SK-N-SH (cell line): ENCODE measurements at regions not wholly inside any gene's neighbourhood (a gene's known extent, or its start where the extent isn't known, plus 50 kb on each side); places are given as distances from the start of the nearest gene placed in this dataset.

ENCODE experiments used
- CTCF ChIA-PET: fragments of 300-600, 350-600 bp; formaldehyde crosslinking; extraction: SDS; loops from one replicate; lab custom pipeline; 2021; lab: Yijun Ruan, JAX
- POLR2A ChIA-PET: fragments of 350-600 bp; sonication (Branson Sonifier 250); formaldehyde crosslinking; extraction: SDS; loops from one replicate; lab custom pipeline; 2020; ENCODE audit warnings: antibody characterized with exemption, inconsistent platforms; lab: Yijun Ruan, JAX
- DNase-seq: peaks from one replicate; pipeline ENCODE4 v3.0.0; 2012
- H2AFZ ChIP-seq: fragments of 200-600 bp; sonication (generic); 2 replicates; pipeline ENCODE4 v1.8.1; 2016; ENCODE audit warnings: antibody characterized with exemption, mild to moderate bottlenecking, low read depth
- H3F3A ChIP-seq: fragments of 200-600 bp; sonication (generic); replicated peaks from 2 replicates; pipeline ENCODE3; 2016; ENCODE audit warnings: antibody characterized with exemption, mild to moderate bottlenecking; ENCODE audit not compliant: insufficient read depth
- H3K27ac ChIP-seq, 2 experiments: fragments of 200-500 bp in 1 of 2; fragments of 200-600 bp in 1 of 2; sonication (Bioruptor generic) in 1 of 2; sonication (generic), shearing (Covaris generic) in 1 of 2; 2 replicates each; pipeline versions ENCODE4 v1.5.1 to v1.6.1; 2014 to 2016; ENCODE audit warnings: low read depth in 2 of 2, inconsistent platforms in 1 of 2, low read length in 1 of 2, mild to moderate bottlenecking in 1 of 2, mixed read lengths in 1 of 2
- H3K27me3 ChIP-seq: fragments of 200-600 bp; sonication (generic), shearing (Covaris generic); 2 replicates; pipeline ENCODE4 v1.6.1; 2016; ENCODE audit warnings: mixed run types; ENCODE audit not compliant: insufficient read depth
- H3K36me3 ChIP-seq, 2 experiments: fragments of 200-500 bp in 1 of 2; fragments of 200-600 bp in 1 of 2; sonication (Bioruptor generic) in 1 of 2; sonication (generic) in 1 of 2; replicated peaks in 1 of 2; 2 replicates each; pipeline versions ENCODE3 to v1.5.1; 2014 to 2016; ENCODE audit warnings: low read length in 1 of 2, mild to moderate bottlenecking in 1 of 2; ENCODE audit not compliant: insufficient read depth in 2 of 2, control insufficient read depth in 1 of 2
- H3K4me1 ChIP-seq, 2 experiments: fragments of 200-500 bp in 1 of 2; fragments of 200-600 bp in 1 of 2; sonication (Bioruptor generic) in 1 of 2; sonication (generic), shearing (Covaris generic) in 1 of 2; 2 replicates each; pipeline versions ENCODE4 v1.5.1 to v1.6.1; 2014 to 2016; ENCODE audit warnings: low read depth in 1 of 2, low read length in 1 of 2, mixed run types in 1 of 2; ENCODE audit not compliant: insufficient read depth in 2 of 2, control insufficient read depth in 1 of 2
- H3K4me2 ChIP-seq: fragments of 200-600 bp; sonication (generic), shearing (Covaris generic); 2 replicates; pipeline ENCODE4 v1.6.1; 2017; ENCODE audit warnings: mixed run types
- H3K4me3 ChIP-seq, 2 experiments: fragments of 200-500 bp in 1 of 2; fragments of 200-600 bp in 1 of 2; sonication (Bioruptor generic) in 1 of 2; sonication (generic), shearing (Covaris generic) in 1 of 2; 2 replicates each; pipeline versions ENCODE4 v1.5.1 to v1.8.1; 2014 to 2016; ENCODE audit warnings: low read depth in 2 of 2, inconsistent platforms in 1 of 2, low read length in 1 of 2, mild to moderate bottlenecking in 1 of 2, mixed read lengths in 1 of 2, moderate library complexity in 1 of 2
- H3K79me2 ChIP-seq: fragments of 200-600 bp; sonication (generic); 2 replicates; pipeline ENCODE4 v1.8.1; 2017; ENCODE audit warnings: mild to moderate bottlenecking; ENCODE audit not compliant: insufficient read depth
- H3K9ac ChIP-seq: fragments of 200-600 bp; sonication (generic); 2 replicates; pipeline ENCODE4 v1.6.1; 2017; ENCODE audit warnings: mixed run types
- H3K9me2 ChIP-seq: fragments of 200-600 bp; sonication (generic); 2 replicates; pipeline ENCODE4 v1.6.1; 2017; ENCODE audit warnings: mixed run types
- H3K9me3 ChIP-seq: fragments of 200-600 bp; sonication (generic); 2 replicates; pipeline ENCODE4 v1.6.1; 2017; ENCODE audit warnings: mixed run types, mild to moderate bottlenecking, moderate library complexity
- H4K20me1 ChIP-seq: fragments of 200-600 bp; sonication (generic); 2 replicates; pipeline ENCODE4 v1.6.1; 2017; ENCODE audit warnings: mild to moderate bottlenecking, mixed run types; ENCODE audit not compliant: insufficient read depth
- EP300 ChIP-seq, 2 experiments: IDR thresholded peaks; 2 replicates each; pipeline versions ENCODE4 v1.4.0 to v1.6.1; 2012; ENCODE audit warnings: borderline replicate concordance in 1 of 2, low read depth in 1 of 2, low read length in 1 of 2
- FOSL2 ChIP-seq: IDR thresholded peaks from 2 replicates; pipeline ENCODE4 v1.4.0; 2012; ENCODE audit warnings: low read depth, mild to moderate bottlenecking, moderate library complexity, borderline replicate concordance
- FOXJ3 ChIP-seq: sonication (generic); formaldehyde crosslinking; IDR thresholded peaks from 2 replicates; pipeline ENCODE4 v1.5.1; 2020; ENCODE audit warnings: mild to moderate bottlenecking, missing genetic modification reagents
- GATA2 ChIP-seq: sonication (generic); formaldehyde crosslinking; IDR thresholded peaks from 2 replicates; pipeline ENCODE4 v1.5.0; 2020; ENCODE audit warnings: mild to moderate bottlenecking, missing genetic modification reagents
- JUND ChIP-seq: IDR thresholded peaks from 2 replicates; pipeline ENCODE4 v1.4.0; 2012
- MEF2A ChIP-seq: IDR thresholded peaks from 2 replicates; pipeline ENCODE4 v1.4.0; 2012; ENCODE audit warnings: low read depth, borderline replicate concordance
- MXI1 ChIP-seq: IDR thresholded peaks from 2 replicates; pipeline ENCODE4 v1.6.1; 2012; ENCODE audit warnings: mild to moderate bottlenecking, low read depth, low read length, improper control_type of control experiment
- NRF1 ChIP-seq: IDR thresholded peaks from 2 replicates; pipeline ENCODE4 v1.6.1; 2012; ENCODE audit warnings: low read depth, mild to moderate bottlenecking, low read length
- POLR2AphosphoS5 ChIP-seq: IDR thresholded peaks from 2 replicates; pipeline ENCODE4 v1.6.1; 2012; ENCODE audit warnings: low read depth, low read length
- RCOR1 ChIP-seq: fragments of 150-350 bp; IDR thresholded peaks from 2 replicates; pipeline ENCODE4 v1.6.1; 2017; ENCODE audit warnings: antibody characterized with exemption, low read length
- RFX5 ChIP-seq: IDR thresholded peaks from 2 replicates; pipeline ENCODE4 v1.6.1; 2012; ENCODE audit warnings: mild to moderate bottlenecking, improper control_type of control experiment, low read length
- RXRA ChIP-seq: IDR thresholded peaks from 2 replicates; pipeline ENCODE4 v1.4.0; 2012; ENCODE audit warnings: low read depth, mild to moderate bottlenecking, borderline replicate concordance
- TEAD4 ChIP-seq: IDR thresholded peaks from 2 replicates; pipeline ENCODE4 v1.4.0; 2012; ENCODE audit warnings: mild to moderate bottlenecking, borderline replicate concordance; ENCODE audit not compliant: insufficient read depth
- YY1 ChIP-seq: IDR thresholded peaks from 2 replicates; pipeline ENCODE4 v1.4.0; 2012; ENCODE audit warnings: low read depth, mild to moderate bottlenecking
- WGBS: methylation state at CpG from one replicate; pipeline ENCODE4 v1.1.6; 2017; ENCODE audit warnings: low lambda C conversion rate; 5-methylcytosine and 5-hydroxymethylcytosine counted together
- TF ChIP-seq, protein P1 (sequence below): fragments of 150-350 bp; IDR thresholded peaks from 2 replicates; pipeline ENCODE4 v1.6.1; 2016; ENCODE audit warnings: mild to moderate bottlenecking, low read depth, low read length
- TF ChIP-seq, protein P2 (sequence below): fragments of 150-350 bp; IDR thresholded peaks from 2 replicates; pipeline ENCODE4 v1.6.1; 2017; ENCODE audit warnings: antibody characterized with exemption, low read length, low read depth, borderline replicate concordance
- TF ChIP-seq, protein P3 (sequence below): IDR thresholded peaks from 2 replicates; pipeline ENCODE4 v1.4.0; 2012; ENCODE audit warnings: low read depth, borderline replicate concordance
- TF ChIP-seq, protein P4 (sequence below): fragments of 200-600 bp; sonication (generic); IDR thresholded peaks from 2 replicates; pipeline ENCODE4 v1.6.1; 2017; ENCODE audit warnings: antibody characterized with exemption, mild to moderate bottlenecking, moderate library complexity
- TF ChIP-seq, protein P5 (sequence below): IDR thresholded peaks from 2 replicates; pipeline ENCODE4; 2012

DNA sequence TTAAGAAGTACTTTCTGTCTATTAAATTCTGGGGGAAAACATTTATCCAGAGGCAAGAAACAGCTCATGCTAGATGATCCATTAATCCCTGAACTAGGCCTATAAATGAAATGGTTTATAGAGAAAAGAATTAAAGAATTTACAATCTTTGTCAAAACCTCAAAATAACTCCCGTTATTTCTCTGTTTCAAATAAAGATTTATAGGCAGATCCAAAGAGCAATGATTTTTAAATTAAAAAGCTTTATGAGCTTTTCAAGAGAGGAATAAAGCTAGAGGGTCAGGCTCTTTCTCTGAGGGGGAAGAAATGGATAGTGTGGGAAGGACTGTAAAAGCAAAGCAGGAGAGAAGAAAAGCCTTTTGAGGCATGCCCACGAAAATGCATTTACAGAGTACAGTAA is 82.5 kb upstream of the OGFRL1 start:
- no peak overlapping the region for H3K9ac ChIP-seq
- CTCF ChIA-PET, result interaction anchor here (0.7 kb wide), 1 partner anchor 131 kb away, joined by 3 read pairs; no protein-coding TSS in a partner anchor

More for the DNA sequence above, 82.5 kb upstream of the OGFRL1 start:
- no peaks in the 10 kb centered on the region for H3K36me3 ChIP-seq
- no peaks in the 10 kb centered on the region for H3F3A ChIP-seq
- H3K27ac ChIP-seq, result no peak overlapping the region
- H3K9me3 ChIP-seq, result no peaks in the 10 kb centered on the region
- H3K4me3 ChIP-seq, result no peak overlapping the region
- no peaks in the 10 kb centered on the region for H4K20me1 ChIP-seq
- 0 out of 2 replicates have a peak overlapping the region, but pooled peaks have one; percentile 42 for H2AFZ ChIP-seq
- no peak for DNase-seq
- no peaks in the 10 kb centered on the region for H3K9me2 ChIP-seq
- no peaks in the 10 kb centered on the region for H3K79me2 ChIP-seq
- TF ChIP-seq EP300 (IDR thresholded peaks at IDR 0.05; ENCODE audit: borderline replicate concordance in 1 of 2, low read depth in 1 of 2, low read length in 1 of 2) (no peak), JUND (no peak), POLR2AphosphoS5 (no peak), RCOR1 (no peak), TEAD4 (no peak), NRF1 (no peak), MEF2A (no peak), FOSL2 (no peak), MXI1 (no peak), FOXJ3 (CRISPR knock-in tag) (no peak), YY1 (no peak), GATA2 (no peak), RXRA (no peak), RFX5 (no peak)
- TF ChIP-seq, protein P1, sequence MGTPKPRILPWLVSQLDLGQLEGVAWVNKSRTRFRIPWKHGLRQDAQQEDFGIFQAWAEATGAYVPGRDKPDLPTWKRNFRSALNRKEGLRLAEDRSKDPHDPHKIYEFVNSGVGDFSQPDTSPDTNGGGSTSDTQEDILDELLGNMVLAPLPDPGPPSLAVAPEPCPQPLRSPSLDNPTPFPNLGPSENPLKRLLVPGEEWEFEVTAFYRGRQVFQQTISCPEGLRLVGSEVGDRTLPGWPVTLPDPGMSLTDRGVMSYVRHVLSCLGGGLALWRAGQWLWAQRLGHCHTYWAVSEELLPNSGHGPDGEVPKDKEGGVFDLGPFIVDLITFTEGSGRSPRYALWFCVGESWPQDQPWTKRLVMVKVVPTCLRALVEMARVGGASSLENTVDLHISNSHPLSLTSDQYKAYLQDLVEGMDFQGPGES, result no peak
- TF ChIP-seq, protein P2, sequence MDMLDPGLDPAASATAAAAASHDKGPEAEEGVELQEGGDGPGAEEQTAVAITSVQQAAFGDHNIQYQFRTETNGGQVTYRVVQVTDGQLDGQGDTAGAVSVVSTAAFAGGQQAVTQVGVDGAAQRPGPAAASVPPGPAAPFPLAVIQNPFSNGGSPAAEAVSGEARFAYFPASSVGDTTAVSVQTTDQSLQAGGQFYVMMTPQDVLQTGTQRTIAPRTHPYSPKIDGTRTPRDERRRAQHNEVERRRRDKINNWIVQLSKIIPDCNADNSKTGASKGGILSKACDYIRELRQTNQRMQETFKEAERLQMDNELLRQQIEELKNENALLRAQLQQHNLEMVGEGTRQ, result no peak
- TF ChIP-seq, protein P3, sequence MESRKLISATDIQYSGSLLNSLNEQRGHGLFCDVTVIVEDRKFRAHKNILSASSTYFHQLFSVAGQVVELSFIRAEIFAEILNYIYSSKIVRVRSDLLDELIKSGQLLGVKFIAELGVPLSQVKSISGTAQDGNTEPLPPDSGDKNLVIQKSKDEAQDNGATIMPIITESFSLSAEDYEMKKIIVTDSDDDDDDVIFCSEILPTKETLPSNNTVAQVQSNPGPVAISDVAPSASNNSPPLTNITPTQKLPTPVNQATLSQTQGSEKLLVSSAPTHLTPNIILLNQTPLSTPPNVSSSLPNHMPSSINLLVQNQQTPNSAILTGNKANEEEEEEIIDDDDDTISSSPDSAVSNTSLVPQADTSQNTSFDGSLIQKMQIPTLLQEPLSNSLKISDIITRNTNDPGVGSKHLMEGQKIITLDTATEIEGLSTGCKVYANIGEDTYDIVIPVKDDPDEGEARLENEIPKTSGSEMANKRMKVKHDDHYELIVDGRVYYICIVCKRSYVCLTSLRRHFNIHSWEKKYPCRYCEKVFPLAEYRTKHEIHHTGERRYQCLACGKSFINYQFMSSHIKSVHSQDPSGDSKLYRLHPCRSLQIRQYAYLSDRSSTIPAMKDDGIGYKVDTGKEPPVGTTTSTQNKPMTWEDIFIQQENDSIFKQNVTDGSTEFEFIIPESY, result no peak
- TF ChIP-seq, protein P4, sequence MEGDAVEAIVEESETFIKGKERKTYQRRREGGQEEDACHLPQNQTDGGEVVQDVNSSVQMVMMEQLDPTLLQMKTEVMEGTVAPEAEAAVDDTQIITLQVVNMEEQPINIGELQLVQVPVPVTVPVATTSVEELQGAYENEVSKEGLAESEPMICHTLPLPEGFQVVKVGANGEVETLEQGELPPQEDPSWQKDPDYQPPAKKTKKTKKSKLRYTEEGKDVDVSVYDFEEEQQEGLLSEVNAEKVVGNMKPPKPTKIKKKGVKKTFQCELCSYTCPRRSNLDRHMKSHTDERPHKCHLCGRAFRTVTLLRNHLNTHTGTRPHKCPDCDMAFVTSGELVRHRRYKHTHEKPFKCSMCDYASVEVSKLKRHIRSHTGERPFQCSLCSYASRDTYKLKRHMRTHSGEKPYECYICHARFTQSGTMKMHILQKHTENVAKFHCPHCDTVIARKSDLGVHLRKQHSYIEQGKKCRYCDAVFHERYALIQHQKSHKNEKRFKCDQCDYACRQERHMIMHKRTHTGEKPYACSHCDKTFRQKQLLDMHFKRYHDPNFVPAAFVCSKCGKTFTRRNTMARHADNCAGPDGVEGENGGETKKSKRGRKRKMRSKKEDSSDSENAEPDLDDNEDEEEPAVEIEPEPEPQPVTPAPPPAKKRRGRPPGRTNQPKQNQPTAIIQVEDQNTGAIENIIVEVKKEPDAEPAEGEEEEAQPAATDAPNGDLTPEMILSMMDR, result no peak
- TF ChIP-seq, protein P5, sequence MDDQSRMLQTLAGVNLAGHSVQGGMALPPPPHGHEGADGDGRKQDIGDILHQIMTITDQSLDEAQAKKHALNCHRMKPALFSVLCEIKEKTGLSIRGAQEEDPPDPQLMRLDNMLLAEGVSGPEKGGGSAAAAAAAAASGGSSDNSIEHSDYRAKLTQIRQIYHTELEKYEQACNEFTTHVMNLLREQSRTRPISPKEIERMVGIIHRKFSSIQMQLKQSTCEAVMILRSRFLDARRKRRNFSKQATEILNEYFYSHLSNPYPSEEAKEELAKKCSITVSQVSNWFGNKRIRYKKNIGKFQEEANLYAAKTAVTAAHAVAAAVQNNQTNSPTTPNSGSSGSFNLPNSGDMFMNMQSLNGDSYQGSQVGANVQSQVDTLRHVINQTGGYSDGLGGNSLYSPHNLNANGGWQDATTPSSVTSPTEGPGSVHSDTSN, result no peak
- no peaks in the 10 kb centered on the region for H3K4me1 ChIP-seq
- H3K27me3 ChIP-seq, result no peaks in the 10 kb centered on the region
- POLR2A ChIA-PET, result no interaction called here
- H3K4me2 ChIP-seq, result no peak overlapping the region
- 66% methylated on average over 2 of the region's 2 CpGs for WGBS
